GM19463 (cell line): ENCODE measurements at regions not wholly inside any gene's neighbourhood (a gene's known extent, or its start where the extent isn't known, plus 50 kb on each side); places are given as distances from the start of the nearest gene placed in this dataset.
"Not testable (repeated sequence)": the region's sequence is repeated elsewhere in the genome, so short reads cannot be mapped to it uniquely, and the experiment has no call there.

ENCODE experiments used
- ATAC-seq: cut with Tn5 transposase; IDR thresholded peaks from one replicate; pipeline ENCODE4 v1.9.1; 2021; ENCODE audit warnings: mild to moderate bottlenecking, moderate library complexity; ENCODE audit not compliant: unreplicated experiment

DNA sequence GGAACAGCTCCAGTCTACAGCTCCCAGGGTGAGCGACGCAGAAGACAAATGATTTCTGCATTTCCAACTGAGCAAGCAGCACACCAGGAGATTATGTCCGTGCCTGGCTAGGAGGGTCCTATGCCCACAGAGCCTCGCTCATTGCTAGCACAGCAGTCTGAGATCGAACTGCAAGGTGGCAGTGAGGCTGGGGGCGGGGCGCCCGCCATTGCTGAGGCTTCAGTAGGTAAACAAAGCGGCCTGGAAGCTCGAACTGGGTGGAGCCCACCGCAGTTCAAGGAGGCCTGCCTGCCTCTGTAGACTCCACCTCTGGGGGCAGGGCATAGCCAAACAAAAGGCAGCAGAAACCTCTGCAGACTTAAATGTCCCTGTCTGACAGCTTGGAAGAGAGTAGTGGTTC lies 198.0 kb upstream of the DIAPH2 start:
- ATAC-seq, result not testable (repeated sequence)

- no peak for ATAC-seq
Measured at GRCh38 chrX:96502507-96502906, 182.1 kb upstream of the DIAPH2 start.

DNA sequence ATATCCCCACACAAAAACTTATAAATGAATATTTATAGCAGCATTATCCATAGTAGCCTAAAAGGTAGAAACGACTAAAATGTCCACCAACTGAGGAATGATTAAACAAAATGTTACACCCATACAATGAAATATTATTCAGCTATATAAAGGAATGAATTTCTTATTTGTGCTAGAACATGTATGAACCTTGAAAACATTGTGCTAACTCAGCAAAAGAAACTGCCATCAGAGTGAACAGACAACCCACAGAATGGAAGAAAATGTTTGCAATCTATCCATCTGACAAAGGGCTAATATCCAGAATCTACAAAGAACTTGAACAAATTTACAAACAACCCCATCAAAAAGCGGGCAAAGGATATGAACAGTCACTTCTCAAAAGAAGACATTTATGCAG lies 155.3 kb upstream of the DIAPH2 start:
- not testable (repeated sequence) for ATAC-seq

- ATAC-seq, result no peak
Measured at GRCh38 chrX:96538104-96538725, 146.4 kb upstream of the DIAPH2 start.

GRCh38 chrX:96540111-96540631 lies 144.5 kb upstream of the DIAPH2 start:
- no peak for ATAC-seq

- not testable (repeated sequence) for ATAC-seq
Measured at GRCh38 chrX:96546281-96546680, 138.4 kb upstream of the DIAPH2 start.

DNA sequence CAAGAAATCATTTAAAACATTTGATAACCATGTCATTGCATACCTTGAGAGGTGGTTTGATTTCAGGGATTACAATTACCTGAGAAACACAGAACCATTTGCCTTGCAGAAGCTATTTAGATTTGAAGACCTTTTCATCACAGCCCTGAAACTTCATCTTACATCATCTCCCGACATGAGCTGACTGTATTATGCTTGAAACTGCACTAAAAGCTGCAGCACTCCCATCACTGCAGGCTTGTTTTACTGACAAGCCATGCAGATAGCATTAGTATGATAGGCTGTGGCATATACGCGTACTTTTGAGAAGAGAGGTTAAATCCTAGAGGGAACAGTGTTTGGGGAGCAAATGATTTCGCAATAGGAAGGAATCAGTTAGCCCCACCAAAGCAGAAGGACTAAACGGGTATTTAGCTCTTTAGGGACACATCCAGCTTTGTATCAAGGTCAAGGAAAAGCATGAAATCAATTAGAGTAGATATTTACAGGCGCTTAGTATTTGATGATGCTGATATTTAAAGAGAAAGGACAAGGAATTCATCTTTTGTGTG lies 133.2 kb upstream of the DIAPH2 start:
- ATAC-seq, result no peak

- ATAC-seq, result no peak
Measured at GRCh38 chrX:96556886-96557285, 127.8 kb upstream of the DIAPH2 start.

DNA sequence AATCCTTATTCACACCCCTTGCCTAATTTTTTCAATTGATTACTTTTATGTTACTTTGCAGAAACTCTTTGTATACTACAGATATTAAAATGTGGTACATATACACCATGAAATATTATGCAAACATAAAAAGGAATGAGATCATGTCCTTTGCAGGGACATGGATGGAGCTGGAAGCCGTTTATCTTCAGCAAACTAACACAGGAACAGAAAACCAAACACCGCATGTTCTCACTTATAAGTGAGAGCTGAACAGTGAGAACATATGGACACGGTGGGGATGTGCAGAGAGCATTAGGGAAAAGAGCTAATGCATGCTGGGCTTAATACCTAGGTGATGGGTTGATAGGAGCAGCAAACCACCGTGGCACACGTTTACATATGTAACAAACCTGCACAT lies 123.5 kb upstream of the DIAPH2 start:
- not testable (repeated sequence) for ATAC-seq

- ATAC-seq, result no peak
Measured at GRCh38 chrX:96563646-96564045, 121.0 kb upstream of the DIAPH2 start.

- ATAC-seq, result no peak
Measured at GRCh38 chrX:96564595-96564994, 120.0 kb upstream of the DIAPH2 start.

- ATAC-seq, result no peak
Measured at GRCh38 chrX:96566878-96567277, 117.8 kb upstream of the DIAPH2 start.

- no peak for ATAC-seq
Measured at GRCh38 chrX:96568071-96568470, 116.6 kb upstream of the DIAPH2 start.

- ATAC-seq, result no peak
Measured at GRCh38 chrX:96569034-96569433, 115.6 kb upstream of the DIAPH2 start.

GRCh38 chrX:96575011-96575410 lies 109.6 kb upstream of the DIAPH2 start:
- ATAC-seq, result no peak

DNA sequence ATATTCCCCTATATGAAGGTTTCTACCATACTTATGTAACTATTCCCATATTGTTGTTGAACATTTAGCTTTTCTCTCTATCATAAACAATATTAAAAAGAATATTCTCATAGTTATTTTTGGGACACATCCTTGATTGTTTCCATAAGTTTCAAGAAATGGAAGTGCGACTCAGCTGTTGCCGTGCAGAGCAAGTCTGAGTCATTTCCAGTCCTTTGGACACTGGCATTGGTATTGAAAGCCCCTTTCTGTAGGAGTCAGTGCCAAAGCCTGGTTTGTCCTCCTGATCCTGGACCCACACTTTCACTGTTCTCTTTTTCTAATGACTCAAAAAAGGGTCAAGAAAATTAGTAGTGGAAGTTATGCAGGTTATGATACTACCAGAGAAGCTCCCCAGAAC lies 108.3 kb upstream of the DIAPH2 start:
- ATAC-seq, result no peak

GRCh38 chrX:96578781-96579180 lies 105.9 kb upstream of the DIAPH2 start:
- no peak for ATAC-seq

DNA sequence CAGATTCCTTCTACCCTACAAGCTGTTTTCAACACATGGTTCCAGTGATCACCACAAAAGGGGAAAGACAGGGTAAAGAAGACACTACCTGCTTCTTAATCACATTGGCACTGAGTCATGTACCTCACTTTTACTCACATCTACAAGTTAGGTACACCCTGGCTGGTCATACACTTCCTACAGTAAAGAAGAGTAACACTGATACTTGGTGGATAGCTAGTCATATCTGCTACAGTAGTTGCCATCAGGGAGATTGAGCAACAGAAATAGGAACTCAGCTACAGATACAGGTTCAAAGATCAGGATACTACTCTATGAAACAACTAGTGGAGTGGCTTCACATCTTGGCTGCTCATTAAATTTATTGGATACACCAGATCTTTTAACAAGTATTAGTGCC lies 105.4 kb upstream of the DIAPH2 start:
- ATAC-seq, result no peak

DNA sequence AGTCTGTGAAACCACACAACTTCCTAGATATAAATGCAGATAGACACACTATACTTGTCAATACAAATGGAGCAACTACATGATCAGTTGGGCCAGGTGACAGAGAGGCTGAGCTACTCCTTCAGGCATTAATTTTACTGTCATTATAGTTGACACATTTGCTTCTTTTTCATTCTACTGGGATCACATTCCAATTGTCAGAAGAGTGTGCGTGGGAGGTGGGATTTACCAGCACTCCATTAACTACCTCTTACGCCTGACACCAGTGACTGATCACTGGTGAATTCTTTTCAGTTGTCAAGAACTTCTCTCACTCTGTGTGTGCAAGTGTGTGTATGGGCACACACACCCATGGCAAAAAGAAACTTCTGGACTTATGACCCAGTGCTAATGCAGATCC lies 94.2 kb upstream of the DIAPH2 start:
- ATAC-seq, result no peak

- ATAC-seq, result no peak
Measured at GRCh38 chrX:96591421-96591820, 93.2 kb upstream of the DIAPH2 start.

DNA sequence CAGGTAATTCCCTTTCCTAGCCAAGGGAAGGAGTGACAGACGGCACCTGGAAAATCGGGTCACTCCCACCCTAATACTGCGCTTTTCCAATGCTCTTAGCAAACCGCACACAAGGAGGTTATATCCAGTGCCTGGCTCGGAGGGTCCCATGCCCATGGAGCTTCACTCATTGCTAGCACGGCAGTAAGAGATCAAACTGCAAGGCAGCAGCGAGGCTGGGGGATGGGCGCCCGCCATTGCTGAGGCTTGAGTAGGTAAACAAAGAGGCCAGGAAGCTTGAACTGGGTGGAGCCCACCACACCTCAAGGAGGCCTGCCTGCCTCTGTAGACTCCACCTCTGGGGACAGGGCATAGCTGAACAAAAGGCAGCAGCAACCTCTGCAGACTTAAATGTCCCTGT lies 86.8 kb upstream of the DIAPH2 start:
- not testable (repeated sequence) for ATAC-seq

DNA sequence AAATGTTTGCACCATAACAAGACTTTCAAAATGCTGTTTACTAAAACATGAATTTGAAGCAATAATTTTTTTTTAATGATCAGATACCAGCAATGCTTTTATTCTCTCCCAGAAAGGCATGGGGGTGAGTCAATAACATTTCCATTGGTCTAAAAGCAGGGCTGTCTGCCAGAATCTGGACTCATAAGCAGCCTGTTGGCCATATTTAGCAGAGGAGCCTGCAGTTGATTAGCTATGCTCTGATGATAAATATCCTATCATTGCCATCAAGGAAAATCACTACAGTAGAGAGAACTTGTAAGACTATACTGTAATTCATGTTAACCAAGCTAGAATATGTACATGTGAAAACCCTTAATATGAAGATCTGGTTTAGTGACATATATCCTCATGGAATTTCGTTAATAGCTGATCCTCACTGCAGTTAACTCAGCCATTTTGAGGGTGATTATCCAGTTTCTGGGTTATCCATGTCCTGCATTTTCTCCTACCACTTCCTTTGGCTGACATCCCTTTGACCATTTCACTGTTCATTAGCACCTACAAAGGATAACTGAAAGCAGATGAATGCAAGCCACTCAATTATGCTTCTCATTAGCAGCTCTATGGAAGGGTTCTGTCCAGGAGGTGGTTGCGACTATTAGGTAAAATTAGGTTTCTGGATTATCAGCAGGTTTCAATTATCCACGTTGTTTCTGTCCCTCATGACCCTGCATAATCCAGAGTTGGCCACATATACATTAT lies 72.9 kb upstream of the DIAPH2 start:
- ATAC-seq, result no peak
